Mesenchymal stem cell (in vitro differentiated cells and primary cell): ENCODE measurements at regions not wholly inside any gene's neighbourhood (a gene's known extent, or its start where the extent isn't known, plus 50 kb on each side); places are given as distances from the start of the nearest gene placed in this dataset.

Source experiments
- DNase-seq: peaks from one replicate; pipeline ENCODE4 v3.0.0-alpha.2; 2013
- H2AFZ ChIP-seq: one replicate; pipeline ENCODE4 v1.6.1; 2013; ENCODE audit warnings: low read depth, mild to moderate bottlenecking, control low read depth, inconsistent platforms, low read length, moderate library complexity
- H2AK5ac ChIP-seq: 2 replicates; pipeline ENCODE4 v1.6.1; 2013; ENCODE audit warnings: low read length, moderate library complexity, mild to moderate bottlenecking, inconsistent platforms; ENCODE audit not compliant: severe bottlenecking
- H2BK120ac ChIP-seq: one replicate; pipeline ENCODE4 v1.6.1; 2013; ENCODE audit warnings: low read depth, mild to moderate bottlenecking, inconsistent platforms, low read length, moderate library complexity
- H2BK12ac ChIP-seq, 2 experiments: one replicate each; pipeline ENCODE4 v1.6.1; 2013; ENCODE audit warnings: inconsistent platforms in 2 of 2, low read length in 2 of 2, mild to moderate bottlenecking in 2 of 2, moderate library complexity in 2 of 2, control low read depth in 1 of 2
- H2BK15ac ChIP-seq: one replicate; pipeline ENCODE4 v1.6.1; 2013; ENCODE audit warnings: mild to moderate bottlenecking, low read depth, inconsistent platforms; ENCODE audit not compliant: poor library complexity, severe bottlenecking
- H2BK5ac ChIP-seq: 2 replicates; pipeline ENCODE4 v1.6.1; 2013; ENCODE audit warnings: low read depth, mild to moderate bottlenecking, low read length, control low read depth, inconsistent platforms; ENCODE audit not compliant: poor library complexity, severe bottlenecking
- H3K14ac ChIP-seq, 2 experiments: one replicate each; pipeline ENCODE4 v1.6.1; 2013; ENCODE audit warnings: inconsistent platforms in 2 of 2, low read length in 2 of 2, control low read depth in 1 of 2, mild to moderate bottlenecking in 1 of 2, moderate library complexity in 1 of 2
- H3K18ac ChIP-seq, 2 experiments: one replicate each; pipeline ENCODE4 v1.6.1; 2013; ENCODE audit warnings: inconsistent platforms in 2 of 2, low read length in 2 of 2, control low read depth in 1 of 2, low read depth in 1 of 2, mild to moderate bottlenecking in 1 of 2
- H3K23ac ChIP-seq, 2 experiments: one replicate each; pipeline ENCODE4 v1.6.1; 2013; ENCODE audit warnings: inconsistent platforms in 2 of 2, low read length in 2 of 2, mild to moderate bottlenecking in 2 of 2, moderate library complexity in 2 of 2, control low read depth in 1 of 2
- H3K27ac ChIP-seq: 2 replicates; pipeline ENCODE4 v1.5.1; 2013; ENCODE audit warnings: mild to moderate bottlenecking, moderate library complexity, low read length, control low read depth, inconsistent platforms; ENCODE audit not compliant: poor library complexity, severe bottlenecking
- H3K27me3 ChIP-seq, 2 experiments: 2 replicates each; pipeline versions ENCODE4 v1.6.1 to v1.7.0; 2013; ENCODE audit warnings: low read length in 2 of 2, mild to moderate bottlenecking in 2 of 2, moderate library complexity in 2 of 2, control low read depth in 1 of 2, inconsistent platforms in 1 of 2; ENCODE audit not compliant: control insufficient read depth in 1 of 2, insufficient read depth in 1 of 2
- H3K36me3 ChIP-seq, 2 experiments: 2 replicates each; pipeline versions ENCODE4 v1.6.1 to v1.7.0; 2013; ENCODE audit warnings: low read length in 2 of 2, control low read depth in 1 of 2, inconsistent platforms in 1 of 2, low read depth in 1 of 2, mild to moderate bottlenecking in 1 of 2; ENCODE audit not compliant: insufficient read depth in 2 of 2, control insufficient read depth in 1 of 2
- H3K4ac ChIP-seq, 2 experiments: one replicate each; pipeline ENCODE4 v1.6.1; 2013; ENCODE audit warnings: inconsistent platforms in 2 of 2, low read length in 2 of 2, mild to moderate bottlenecking in 2 of 2, moderate library complexity in 2 of 2, control low read depth in 1 of 2, low read depth in 1 of 2
- H3K4me1 ChIP-seq: 2 replicates; pipeline ENCODE4 v1.6.1; 2013; ENCODE audit warnings: low read depth, low read length, control low read depth; ENCODE audit not compliant: control insufficient read depth, insufficient read depth
- H3K4me2 ChIP-seq: 2 replicates; pipeline ENCODE4 v1.6.1; 2013; ENCODE audit warnings: low read length, mild to moderate bottlenecking, inconsistent platforms; ENCODE audit not compliant: poor library complexity, severe bottlenecking
- H3K4me3 ChIP-seq, 2 experiments: 2 replicates each; pipeline versions ENCODE4 v1.5.1 to v1.7.0; 2013; ENCODE audit warnings: low read length in 2 of 2, mild to moderate bottlenecking in 2 of 2, control low read depth in 1 of 2, low read depth in 1 of 2; ENCODE audit not compliant: insufficient read depth in 1 of 2
- H3K79me1 ChIP-seq: replicated peaks from 2 replicates; pipeline ENCODE4 v1.6.1; 2013; ENCODE audit warnings: mild to moderate bottlenecking, control low read depth, low read length, inconsistent platforms; ENCODE audit not compliant: poor library complexity, severe bottlenecking
- H3K9ac ChIP-seq: 2 replicates; pipeline ENCODE4 v1.7.0; 2013; ENCODE audit warnings: mild to moderate bottlenecking, low read length, moderate library complexity
- H3K9me3 ChIP-seq: 2 replicates; pipeline ENCODE4 v1.7.0; 2013; ENCODE audit warnings: mild to moderate bottlenecking, low read length; ENCODE audit not compliant: control insufficient read depth
- H4K8ac ChIP-seq: one replicate; pipeline ENCODE4 v1.6.1; 2013; ENCODE audit warnings: inconsistent platforms, mild to moderate bottlenecking, low read length, moderate library complexity
- H4K91ac ChIP-seq: one replicate; pipeline ENCODE4 v1.6.1; 2013; ENCODE audit warnings: mild to moderate bottlenecking, low read length, inconsistent platforms
- WGBS: methylation state at CpG from one replicate; pipeline ENCODE4 v1.1.7; 2013; ENCODE audit warnings: mixed read lengths; 5-methylcytosine and 5-hydroxymethylcytosine counted together

- Histone ChIP-seq H3K9me3 (no peaks in the 10 kb centered on the region), H2AK5ac (no peak overlapping the region)
Measured at GRCh38 chr14:29242755-29243754, 476.5 kb downstream of the FOXG1 start.

GRCh38 chr14:29255692-29256091 lies 489.1 kb downstream of the FOXG1 start:
- no peak for DNase-seq
- Histone ChIP-seq H2BK15ac (no peak overlapping the region), H2BK120ac (no peak overlapping the region), H3K27me3 (no peaks in the 10 kb centered on the region), H4K91ac (no peak overlapping the region), H3K4me2 (no peak overlapping the region), H3K9ac (no peak overlapping the region), H3K4me3 (no peak overlapping the region), H3K36me3 (no peaks in the 10 kb centered on the region), H2AFZ (no peak overlapping the region), H3K14ac (no peak overlapping the region), H3K4me1 (no peaks in the 10 kb centered on the region), H3K23ac (no peak overlapping the region), H3K9me3 (peaks cover 3% of the 10 kb centered on the region), H2BK5ac (no peak overlapping the region), H3K4ac (no peak overlapping the region), H3K27ac (no peak overlapping the region), H2AK5ac (no peak overlapping the region), H3K18ac (no peak overlapping the region), H4K8ac (no peak overlapping the region), H2BK12ac (no peak overlapping the region), H3K79me1 (no peaks in the 10 kb centered on the region)
- no CpG with 5 or more reads among the region's 1 CpG for WGBS

More at GRCh38 chr14:29242755-29243754, 476.5 kb downstream of the FOXG1 start:
- H2AFZ ChIP-seq = no peak overlapping the region
- H3K79me1 ChIP-seq = no peaks in the 10 kb centered on the region
- H3K4me1 ChIP-seq = no peaks in the 10 kb centered on the region
- no peak overlapping the region for H4K8ac ChIP-seq
- DNase-seq = peak; percentile 51
- no peak overlapping the region for H3K23ac ChIP-seq
- no peak overlapping the region for H3K4ac ChIP-seq
- peak overlapping the region in 1 of 2 experiments; percentile 61 for H3K4me3 ChIP-seq
- H3K18ac ChIP-seq = no peak overlapping the region
- peak overlapping the region; percentile 5 for H3K27ac ChIP-seq
- no peak overlapping the region for H2BK12ac ChIP-seq
- 80% methylated on average over 6 of the region's 6 CpGs for WGBS
- no peak overlapping the region for H2BK120ac ChIP-seq
- no peak overlapping the region for H2BK5ac ChIP-seq
- no peak overlapping the region for H3K4me2 ChIP-seq
- H3K14ac ChIP-seq = no peak overlapping the region
- H3K9ac ChIP-seq = peak overlapping the region; percentile 72
- no peak overlapping the region for H2BK15ac ChIP-seq
- H3K27me3 ChIP-seq = no peaks in the 10 kb centered on the region
- no peak overlapping the region for H4K91ac ChIP-seq
- H3K36me3 ChIP-seq = no peaks in the 10 kb centered on the region

GRCh38 chr14:29262979-29263378 lies 496.4 kb downstream of the FOXG1 start:
- no peak overlapping the region for H4K91ac ChIP-seq
- no peaks in the 10 kb centered on the region for H3K79me1 ChIP-seq
- no peak for DNase-seq
- no peaks in the 10 kb centered on the region for H3K36me3 ChIP-seq
- H3K14ac ChIP-seq = no peak overlapping the region
- H2BK5ac ChIP-seq = no peak overlapping the region
- no peak overlapping the region for H2BK120ac ChIP-seq
- no peak overlapping the region for H3K4ac ChIP-seq
- H3K9me3 ChIP-seq = no peaks in the 10 kb centered on the region
- H3K23ac ChIP-seq = no peak overlapping the region
- H4K8ac ChIP-seq = no peak overlapping the region
- H2BK15ac ChIP-seq = no peak overlapping the region
- H3K4me3 ChIP-seq = no peak overlapping the region
- H2AFZ ChIP-seq = no peak overlapping the region
- H3K4me1 ChIP-seq = no peaks in the 10 kb centered on the region
- no peaks in the 10 kb centered on the region for H3K27me3 ChIP-seq
- no peak overlapping the region for H3K27ac ChIP-seq
- no peak overlapping the region for H3K18ac ChIP-seq
- 89% methylated on average over 1 of the region's 1 CpG for WGBS
- H3K9ac ChIP-seq = no peak overlapping the region
- H3K4me2 ChIP-seq = no peak overlapping the region
- no peak overlapping the region for H2AK5ac ChIP-seq
- no peak overlapping the region for H2BK12ac ChIP-seq

- no peaks in the 10 kb centered on the region for H3K9me3 ChIP-seq
- no peak overlapping the region for H4K8ac ChIP-seq
- H3K4ac ChIP-seq = no peak overlapping the region
- H3K23ac ChIP-seq = no peak overlapping the region
- no peak overlapping the region for H2BK5ac ChIP-seq
- 77% methylated on average over 3 of the region's 4 CpGs for WGBS
- no peak overlapping the region for H3K18ac ChIP-seq
- no peak overlapping the region for H2AK5ac ChIP-seq
- H2BK12ac ChIP-seq = no peak overlapping the region
- H3K4me2 ChIP-seq = no peak overlapping the region
- no peak for DNase-seq
- H2BK120ac ChIP-seq = no peak overlapping the region
- H2AFZ ChIP-seq = no peak overlapping the region
- H3K4me1 ChIP-seq = no peaks in the 10 kb centered on the region
- no peak overlapping the region for H4K91ac ChIP-seq
- no peak overlapping the region for H3K27ac ChIP-seq
- H3K4me3 ChIP-seq = no peak overlapping the region
- H2BK15ac ChIP-seq = no peak overlapping the region
- no peaks in the 10 kb centered on the region for H3K79me1 ChIP-seq
- no peaks in the 10 kb centered on the region for H3K27me3 ChIP-seq
- H3K9ac ChIP-seq = no peak overlapping the region
- no peaks in the 10 kb centered on the region for H3K36me3 ChIP-seq
- H3K14ac ChIP-seq = no peak overlapping the region
Measured at GRCh38 chr14:29264865-29265264, 498.3 kb downstream of the FOXG1 start.
